Endothelial cell of umbilical vein (primary cell): ENCODE measurements at regions not wholly inside any gene's neighbourhood (a gene's known extent, or its start where the extent isn't known, plus 50 kb on each side); places are given as distances from the start of the nearest gene placed in this dataset.

Experiments
- BruUV-seq: library from RNA; stranded (reverse); fragments of 400-500 nt; replicated peaks from 2 replicates; lab custom pipeline; 2021; lab: Mats Ljungman, UMichigan
- CTCF ChIA-PET: fragments of 300-600, 350-600 bp; sonication (Branson Sonifier 250); formaldehyde crosslinking; loops from one replicate; lab custom pipeline; 2021; ENCODE audit warnings: antibody characterized with exemption, inconsistent platforms; lab: Charles Lee
- POLR2A ChIA-PET: fragments of 300-600, 350-600 bp; sonication (Branson Sonifier 250); formaldehyde crosslinking; loops from one replicate; lab custom pipeline; 2021; ENCODE audit warnings: antibody characterized with exemption, inconsistent platforms; lab: Charles Lee
- DNase-seq: peaks from one replicate; pipeline ENCODE4 v3.0.0-alpha.2; 2011; ENCODE audit warnings: low read depth, low spot score
- FAIRE-seq: peaks from 2 replicates; lab custom pipeline; 2011; peaks lifted over from hg19 to GRCh38; lab: Jason Lieb, UNC
- H2AFZ ChIP-seq: 2 replicates; pipeline ENCODE4 v1.6.0; 2012; ENCODE audit warnings: low read depth, low read length, control low read depth, inconsistent platforms
- H3K27ac ChIP-seq: 2 replicates; pipeline ENCODE4 v1.5.1; 2011; ENCODE audit warnings: low read depth, mild to moderate bottlenecking, control low read depth, low read length, moderate library complexity; ENCODE audit not compliant: insufficient read depth
- H3K27me3 ChIP-seq, 2 experiments: 2 replicates each; pipeline versions ENCODE4 v1.6.0 to v1.6.1; 2011; ENCODE audit warnings: low read length in 2 of 2, mixed read lengths in 1 of 2; ENCODE audit not compliant: control insufficient read depth in 2 of 2, insufficient read depth in 2 of 2
- H3K36me3 ChIP-seq, 2 experiments: 2 replicates in 1 of 2; 3 replicates in 1 of 2; pipeline ENCODE4 v1.5.1; 2011; ENCODE audit warnings: low read length in 2 of 2, mild to moderate bottlenecking in 1 of 2, moderate library complexity in 1 of 2; ENCODE audit not compliant: control insufficient read depth in 2 of 2, insufficient read depth in 2 of 2; ENCODE audit errors: extremely low read depth in 1 of 2
- H3K4me1 ChIP-seq: 3 replicates; pipeline ENCODE4 v1.5.1; 2011; ENCODE audit warnings: mild to moderate bottlenecking, low read length; ENCODE audit not compliant: control insufficient read depth, insufficient read depth; ENCODE audit errors: extremely low read depth
- H3K4me2 ChIP-seq: 2 replicates; pipeline ENCODE4 v1.6.1; 2011; ENCODE audit warnings: low read length, control low read depth, mixed read lengths; ENCODE audit not compliant: insufficient read depth
- H3K4me3 ChIP-seq, 3 experiments: fragments of 200-600 bp in 1 of 3; sonication (generic), shearing (Covaris generic) in 1 of 3; replicated peaks in 1 of 3; 2 replicates each; pipeline ENCODE4 v1.5.1; 2011 to 2016; ENCODE audit warnings: control low read depth in 3 of 3, low read length in 3 of 3, mild to moderate bottlenecking in 2 of 3, inconsistent platforms in 1 of 3, low read depth in 1 of 3, moderate library complexity in 1 of 3; ENCODE audit not compliant: insufficient read depth in 1 of 3
- H3K79me2 ChIP-seq: 2 replicates; pipeline ENCODE4 v1.6.0; 2012; ENCODE audit warnings: low read length, inconsistent platforms; ENCODE audit not compliant: control insufficient read depth, insufficient read depth
- H3K9ac ChIP-seq: replicated peaks from 2 replicates; pipeline ENCODE3; 2011; ENCODE audit warnings: low read length, control low read depth; ENCODE audit not compliant: insufficient read depth; ENCODE audit errors: extremely low read depth
- H3K9me1 ChIP-seq: replicated peaks from 3 replicates; pipeline ENCODE4 v1.6.0; 2011; ENCODE audit warnings: mild to moderate bottlenecking, low read length; ENCODE audit not compliant: control insufficient read depth, insufficient read depth; ENCODE audit errors: extremely low read depth
- H3K9me3 ChIP-seq: replicated peaks from 2 replicates; pipeline ENCODE4 v1.5.1; 2012; ENCODE audit warnings: low read length, inconsistent platforms; ENCODE audit not compliant: control insufficient read depth, insufficient read depth
- H4K20me1 ChIP-seq: replicated peaks from 2 replicates; pipeline ENCODE3; 2011; ENCODE audit warnings: mild to moderate bottlenecking, low read length; ENCODE audit not compliant: control insufficient read depth, insufficient read depth; ENCODE audit errors: extremely low read depth
- EZH2 ChIP-seq: IDR thresholded peaks from 2 replicates; pipeline ENCODE4 v1.6.1; 2012; ENCODE audit warnings: borderline replicate concordance, low read depth, mild to moderate bottlenecking, moderate library complexity, low read length, inconsistent platforms; ENCODE audit not compliant: severe bottlenecking
- FOS ChIP-seq: IDR thresholded peaks from 2 replicates; pipeline ENCODE4 v1.6.1; 2011; ENCODE audit warnings: mild to moderate bottlenecking, low read length, moderate library complexity, borderline replicate concordance; ENCODE audit not compliant: insufficient read depth
- GATA2 ChIP-seq: IDR thresholded peaks from 2 replicates; pipeline ENCODE4 v1.7.0; 2011; ENCODE audit warnings: low read depth, mild to moderate bottlenecking, moderate library complexity, mixed read lengths, low read length; ENCODE audit not compliant: insufficient read length, insufficient read depth
- JUN ChIP-seq: IDR thresholded peaks from 2 replicates; pipeline ENCODE4 v1.6.1; 2011; ENCODE audit warnings: borderline replicate concordance, low read depth; ENCODE audit not compliant: insufficient read length, insufficient read depth
- MAX ChIP-seq: IDR thresholded peaks from 2 replicates; pipeline ENCODE4 v1.6.1; 2011; ENCODE audit not compliant: insufficient read depth, insufficient read length
- MYC ChIP-seq: IDR thresholded peaks from one replicate; pipeline ENCODE4 v1.6.1; 2011; ENCODE audit warnings: mild to moderate bottlenecking, low read depth, low read length
- POLR2A ChIP-seq: IDR thresholded peaks from 2 replicates; pipeline ENCODE4 v1.6.1; 2012; ENCODE audit warnings: low read depth, mild to moderate bottlenecking, control low read depth, low read length
- POLR2AphosphoS5 ChIP-seq: IDR thresholded peaks from 2 replicates; pipeline ENCODE4 v1.6.1; 2012; ENCODE audit warnings: low read depth, mild to moderate bottlenecking, control low read depth, low read length, moderate library complexity; ENCODE audit not compliant: insufficient read depth
- dilution Hi-C: fragments of 300-500 bp; cut with MboI; formaldehyde crosslinking; loops from one replicate; pipeline ENCODE4 v1.15.0; 2019; ENCODE audit warnings: low sequenced_read_pairs; ENCODE audit not compliant: extremely low pct_ligation_motif_present
- intact Hi-C: fragments of 100-400 bp; cut with micrococcal nuclease; formaldehyde crosslinking; loops from one replicate; pipeline ENCODE4 v1.10.0; 2022
- TF ChIP-seq, protein P1 (sequence below), 2 donors: IDR thresholded peaks; 1 replicate in 1 of 2; 2 replicates in 1 of 2; pipeline ENCODE4 v1.5.1; 2011; ENCODE audit warnings: low read length in 2 of 2, mild to moderate bottlenecking in 2 of 2, moderate library complexity in 2 of 2, control low read depth in 1 of 2, inconsistent platforms in 1 of 2, low read depth in 1 of 2; ENCODE audit not compliant: insufficient read depth in 1 of 2; ENCODE audit errors: extremely low read depth in 1 of 2

- DNase-seq (no peak), FAIRE-seq (no peak)
- no peak overlapping the region for H3K4me3 ChIP-seq
- no TSS peak for BruUV-seq
- POLR2A ChIA-PET = no interaction called here
- H3K36me3 ChIP-seq = no peaks in the 10 kb centered on the region
- no peak overlapping the region for H3K27ac ChIP-seq
- intact Hi-C loops = no loop called here
- H3K4me1 ChIP-seq = no peaks in the 10 kb centered on the region
- no peak overlapping the region for H3K9ac ChIP-seq
- H3K9me3 ChIP-seq = no peaks in the 10 kb centered on the region
- no peak overlapping the region for H3K4me2 ChIP-seq
- H3K27me3 ChIP-seq = no peaks in the 10 kb centered on the region
- no peaks in the 10 kb centered on the region for H3K79me2 ChIP-seq
- dilution Hi-C loops = no loop called here
- CTCF ChIA-PET = interaction anchor here (1.3 to 2.1 kb wide), 4 partner anchors 9 to 72 kb away, joined by 4 to 9 read pairs (median 6); partner anchors contain the start of gene MAP2
- H2AFZ ChIP-seq = no peak overlapping the region
- H3K9me1 ChIP-seq = no peaks in the 10 kb centered on the region
- no peaks in the 10 kb centered on the region for H4K20me1 ChIP-seq
- TF ChIP-seq FOS = no peak
- TF ChIP-seq MYC = no peak
- TF ChIP-seq POLR2AphosphoS5 = no peak
- TF ChIP-seq POLR2A = no peak
- TF ChIP-seq, protein P1, sequence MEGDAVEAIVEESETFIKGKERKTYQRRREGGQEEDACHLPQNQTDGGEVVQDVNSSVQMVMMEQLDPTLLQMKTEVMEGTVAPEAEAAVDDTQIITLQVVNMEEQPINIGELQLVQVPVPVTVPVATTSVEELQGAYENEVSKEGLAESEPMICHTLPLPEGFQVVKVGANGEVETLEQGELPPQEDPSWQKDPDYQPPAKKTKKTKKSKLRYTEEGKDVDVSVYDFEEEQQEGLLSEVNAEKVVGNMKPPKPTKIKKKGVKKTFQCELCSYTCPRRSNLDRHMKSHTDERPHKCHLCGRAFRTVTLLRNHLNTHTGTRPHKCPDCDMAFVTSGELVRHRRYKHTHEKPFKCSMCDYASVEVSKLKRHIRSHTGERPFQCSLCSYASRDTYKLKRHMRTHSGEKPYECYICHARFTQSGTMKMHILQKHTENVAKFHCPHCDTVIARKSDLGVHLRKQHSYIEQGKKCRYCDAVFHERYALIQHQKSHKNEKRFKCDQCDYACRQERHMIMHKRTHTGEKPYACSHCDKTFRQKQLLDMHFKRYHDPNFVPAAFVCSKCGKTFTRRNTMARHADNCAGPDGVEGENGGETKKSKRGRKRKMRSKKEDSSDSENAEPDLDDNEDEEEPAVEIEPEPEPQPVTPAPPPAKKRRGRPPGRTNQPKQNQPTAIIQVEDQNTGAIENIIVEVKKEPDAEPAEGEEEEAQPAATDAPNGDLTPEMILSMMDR (IDR thresholded peaks at IDR 0.05; ENCODE audit: extremely low read depth in 1 of 2, insufficient read depth in 1 of 2, low read depth in 1 of 2, low read length in 2 of 2) = no peak
- no peak for TF ChIP-seq EZH2
- no peak for TF ChIP-seq JUN
- no peak for TF ChIP-seq GATA2
- TF ChIP-seq MAX = no peak
Measured at GRCh38 chr2:209351636-209352035, 72.2 kb upstream of the MAP2 start.
